Panc1 (cell line): ENCODE measurements at regions not wholly inside any gene's neighbourhood (a gene's known extent, or its start where the extent isn't known, plus 50 kb on each side); places are given as distances from the start of the nearest gene placed in this dataset.

ENCODE experiments used
- ATAC-seq: fragments of 200-7000 bp; cut with Tn5 transposase; 2 replicates; pipeline ENCODE4 v1.9.1; 2020; ENCODE audit warnings: mild to moderate bottlenecking, moderate library complexity
- BruUV-seq: library from RNA; stranded (reverse); fragments of 400-500 nt; replicated peaks from 2 replicates; lab custom pipeline; 2021; lab: Mats Ljungman, UMichigan
- CTCF ChIA-PET: fragments of 300-600 bp; sonication (Branson Sonifier 250); formaldehyde crosslinking; loops from one replicate; lab custom pipeline; 2022; ENCODE audit warnings: antibody characterized with exemption; lab: Charles Lee
- POLR2A ChIA-PET: fragments of 300-600 bp; sonication (Branson Sonifier 250); formaldehyde crosslinking; loops from one replicate; lab custom pipeline; 2022; ENCODE audit warnings: antibody characterized with exemption; lab: Charles Lee
- DNase-seq: peaks from one replicate; pipeline ENCODE4 v3.0.0-alpha.2; 2010; ENCODE audit warnings: low read depth, low spot score
- H3K27ac ChIP-seq: 2 replicates; pipeline ENCODE4 v1.5.1; 2011; ENCODE audit warnings: mild to moderate bottlenecking, low read length, inconsistent platforms
- H3K27me3 ChIP-seq: fragments of 200-500 bp; sonication (Bioruptor generic); 2 replicates; pipeline ENCODE4 v1.6.0; 2014; ENCODE audit warnings: low read length, inconsistent platforms; ENCODE audit not compliant: control insufficient read depth, insufficient read depth
- H3K36me3 ChIP-seq: fragments of 200-500 bp; sonication (Bioruptor generic); 2 replicates; pipeline ENCODE4 v1.5.1; 2014; ENCODE audit warnings: inconsistent platforms, mild to moderate bottlenecking, low read length, moderate library complexity; ENCODE audit not compliant: control insufficient read depth, insufficient read depth
- H3K4me1 ChIP-seq: 2 replicates; pipeline ENCODE4 v1.5.1; 2011; ENCODE audit warnings: inconsistent platforms, mild to moderate bottlenecking, low read length, moderate library complexity; ENCODE audit not compliant: control insufficient read depth, insufficient read depth
- H3K4me3 ChIP-seq, 2 experiments: 2 replicates each; pipeline ENCODE4 v1.5.1; 2011 to 2012; ENCODE audit warnings: low read depth in 2 of 2, low read length in 2 of 2, mild to moderate bottlenecking in 2 of 2, inconsistent platforms in 1 of 2, moderate library complexity in 1 of 2
- H3K9me3 ChIP-seq: fragments of 200-500 bp; sonication (Bioruptor generic); 2 replicates; pipeline ENCODE4 v1.5.1; 2014; ENCODE audit warnings: low read depth, mild to moderate bottlenecking, inconsistent platforms, low read length, moderate library complexity; ENCODE audit not compliant: control insufficient read depth, insufficient read depth
- CTCF ChIP-seq: fragments of 450-650 bp; IDR thresholded peaks from 2 replicates; pipeline ENCODE4 v1.5.1; 2017; ENCODE audit warnings: mild to moderate bottlenecking
- POLR2AphosphoS5 ChIP-seq: IDR thresholded peaks from 2 replicates; pipeline ENCODE4 v1.6.1; 2012; ENCODE audit warnings: mild to moderate bottlenecking, low read depth, low read length, moderate library complexity
- SIN3A ChIP-seq: IDR thresholded peaks from 2 replicates; pipeline ENCODE4 v1.6.1; 2012; ENCODE audit warnings: low read depth, mild to moderate bottlenecking, low read length, moderate library complexity, borderline replicate concordance; ENCODE audit not compliant: insufficient read depth
- TCF7L2 ChIP-seq: IDR thresholded peaks from 2 replicates; pipeline ENCODE4 v1.6.1; 2011; ENCODE audit warnings: mild to moderate bottlenecking, low read depth, low read length, inconsistent platforms
- in situ Hi-C: cut with HindIII; loops from 2 replicates; pipeline ENCODE4 v1.10.0; 2016; ENCODE audit warnings: low sequenced_read_pairs, low pct_unique_long_range_greater_than_20kb
- intact Hi-C: fragments of 100-400 bp; cut with micrococcal nuclease; formaldehyde crosslinking; loops from one replicate; pipeline ENCODE4 v1.10.0; 2022; ENCODE audit not compliant: unreplicated experiment
- TF ChIP-seq, protein P1 (sequence below), 2 experiments: IDR thresholded peaks; 2 replicates each; pipeline ENCODE4 v1.6.1; 2011 to 2012; ENCODE audit warnings: low read depth in 2 of 2, control low read depth in 1 of 2, low read length in 1 of 2, mild to moderate bottlenecking in 1 of 2, moderate library complexity in 1 of 2; ENCODE audit not compliant: insufficient read depth in 1 of 2

GRCh38 chr13:40439928-40440327 lies 226.5 kb downstream of the FOXO1 start:
- ChIA-PET POLR2A (no interaction called here), CTCF (no interaction called here)
- intact Hi-C loops (no loop called here), in situ Hi-C loops (no loop called here)
- no TSS peak for BruUV-seq
- H3K36me3 ChIP-seq: no peaks in the 10 kb centered on the region
- no peaks in the 10 kb centered on the region for H3K27me3 ChIP-seq
- no peak for DNase-seq
- H3K27ac ChIP-seq: no peak overlapping the region
- ATAC-seq: no peak
- no peak for TF ChIP-seq CTCF
- TF ChIP-seq, protein P1, sequence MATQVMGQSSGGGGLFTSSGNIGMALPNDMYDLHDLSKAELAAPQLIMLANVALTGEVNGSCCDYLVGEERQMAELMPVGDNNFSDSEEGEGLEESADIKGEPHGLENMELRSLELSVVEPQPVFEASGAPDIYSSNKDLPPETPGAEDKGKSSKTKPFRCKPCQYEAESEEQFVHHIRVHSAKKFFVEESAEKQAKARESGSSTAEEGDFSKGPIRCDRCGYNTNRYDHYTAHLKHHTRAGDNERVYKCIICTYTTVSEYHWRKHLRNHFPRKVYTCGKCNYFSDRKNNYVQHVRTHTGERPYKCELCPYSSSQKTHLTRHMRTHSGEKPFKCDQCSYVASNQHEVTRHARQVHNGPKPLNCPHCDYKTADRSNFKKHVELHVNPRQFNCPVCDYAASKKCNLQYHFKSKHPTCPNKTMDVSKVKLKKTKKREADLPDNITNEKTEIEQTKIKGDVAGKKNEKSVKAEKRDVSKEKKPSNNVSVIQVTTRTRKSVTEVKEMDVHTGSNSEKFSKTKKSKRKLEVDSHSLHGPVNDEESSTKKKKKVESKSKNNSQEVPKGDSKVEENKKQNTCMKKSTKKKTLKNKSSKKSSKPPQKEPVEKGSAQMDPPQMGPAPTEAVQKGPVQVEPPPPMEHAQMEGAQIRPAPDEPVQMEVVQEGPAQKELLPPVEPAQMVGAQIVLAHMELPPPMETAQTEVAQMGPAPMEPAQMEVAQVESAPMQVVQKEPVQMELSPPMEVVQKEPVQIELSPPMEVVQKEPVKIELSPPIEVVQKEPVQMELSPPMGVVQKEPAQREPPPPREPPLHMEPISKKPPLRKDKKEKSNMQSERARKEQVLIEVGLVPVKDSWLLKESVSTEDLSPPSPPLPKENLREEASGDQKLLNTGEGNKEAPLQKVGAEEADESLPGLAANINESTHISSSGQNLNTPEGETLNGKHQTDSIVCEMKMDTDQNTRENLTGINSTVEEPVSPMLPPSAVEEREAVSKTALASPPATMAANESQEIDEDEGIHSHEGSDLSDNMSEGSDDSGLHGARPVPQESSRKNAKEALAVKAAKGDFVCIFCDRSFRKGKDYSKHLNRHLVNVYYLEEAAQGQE (IDR thresholded peaks at IDR 0.05; ENCODE audit: insufficient read depth in 1 of 2, low read depth in 2 of 2, low read length in 1 of 2): no peak
- no peak for TF ChIP-seq POLR2AphosphoS5
- TF ChIP-seq TCF7L2: no peak
- no peak for TF ChIP-seq SIN3A
- no peaks in the 10 kb centered on the region for H3K4me1 ChIP-seq
- no peaks in the 10 kb centered on the region for H3K9me3 ChIP-seq
- no peak overlapping the region for H3K4me3 ChIP-seq

GRCh38 chr13:40440990-40441820 lies 225.2 kb downstream of the FOXO1 start:
- no peak for DNase-seq

More at GRCh38 chr13:40440990-40441820, 225.2 kb downstream of the FOXO1 start:
- POLR2A ChIA-PET: no interaction called here
- CTCF ChIA-PET: no interaction called here
- no TSS peak for BruUV-seq
- no peak overlapping the region for H3K27ac ChIP-seq
- TF ChIP-seq POLR2AphosphoS5 (no peak), TCF7L2 (no peak), SIN3A (no peak), CTCF (no peak)
- TF ChIP-seq, protein P1 (IDR thresholded peaks at IDR 0.05; ENCODE audit: insufficient read depth in 1 of 2, low read depth in 2 of 2, low read length in 1 of 2): no peak
- no peaks in the 10 kb centered on the region for H3K4me1 ChIP-seq
- no peaks in the 10 kb centered on the region for H3K36me3 ChIP-seq
- in situ Hi-C loops: no loop called here
- H3K27me3 ChIP-seq: no peaks in the 10 kb centered on the region
- no peak overlapping the region for H3K4me3 ChIP-seq
- no peaks in the 10 kb centered on the region for H3K9me3 ChIP-seq
- ATAC-seq: no peak
- intact Hi-C loops: no loop called here
